A673 (cell line): ENCODE measurements at regions not wholly inside any gene's neighbourhood (a gene's known extent, or its start where the extent isn't known, plus 50 kb on each side); places are given as distances from the start of the nearest gene placed in this dataset.

Experiments used
- BruUV-seq: library from RNA; stranded (reverse); fragments of 400-500 nt; replicated peaks from 2 replicates; lab custom pipeline; 2021; lab: Mats Ljungman, UMichigan
- CTCF ChIA-PET: fragments of 300-600 bp; sonication (Branson Sonifier 250); formaldehyde crosslinking; loops from one replicate; lab custom pipeline; 2022; ENCODE audit warnings: antibody characterized with exemption; lab: Charles Lee
- POLR2A ChIA-PET: fragments of 300-600 bp; sonication (Branson Sonifier 250); formaldehyde crosslinking; loops from one replicate; lab custom pipeline; 2022; ENCODE audit warnings: antibody characterized with exemption; ENCODE audit not compliant: low non-redundant PET; lab: Charles Lee
- DNase-seq: peaks from one replicate; pipeline ENCODE4 v3.0.0-alpha.2; 2015; ENCODE audit warnings: low spot score
- H3K27ac ChIP-seq: fragments of 200-600 bp; sonication (generic); 2 replicates; pipeline ENCODE4 v1.5.1; 2016; ENCODE audit warnings: mixed run types, low read depth, mild to moderate bottlenecking, mixed read lengths, antibody characterized with exemption, low read length; ENCODE audit not compliant: poor library complexity, severe bottlenecking
- H3K27me3 ChIP-seq: fragments of 200-600 bp; sonication (generic); replicated peaks from 2 replicates; pipeline ENCODE4 v1.6.1; 2017; ENCODE audit warnings: mixed run types, low read depth, mild to moderate bottlenecking, mixed read lengths, antibody characterized with exemption, low read length; ENCODE audit not compliant: insufficient read depth, poor library complexity
- H3K36me3 ChIP-seq: fragments of 200-600 bp; sonication (generic); 2 replicates; pipeline ENCODE4 v1.6.1; 2016; ENCODE audit warnings: mixed run types, mild to moderate bottlenecking, mixed read lengths, antibody characterized with exemption, low read length; ENCODE audit not compliant: insufficient read depth, poor library complexity, severe bottlenecking
- H3K4me1 ChIP-seq: fragments of 200-600 bp; sonication (generic); 2 replicates; pipeline ENCODE4 v1.6.1; 2017; ENCODE audit warnings: mixed run types, mild to moderate bottlenecking, mixed read lengths, antibody characterized with exemption, low read length; ENCODE audit not compliant: insufficient read depth, poor library complexity, severe bottlenecking
- H3K4me3 ChIP-seq: fragments of 200-600 bp; sonication (generic); 2 replicates; pipeline ENCODE4 v1.5.1; 2016; ENCODE audit warnings: low read depth, mixed run types, mild to moderate bottlenecking, mixed read lengths, low read length; ENCODE audit not compliant: poor library complexity, severe bottlenecking
- H3K9me3 ChIP-seq: fragments of 200-600 bp; sonication (generic); 2 replicates; pipeline ENCODE4 v1.6.1; 2016; ENCODE audit warnings: mixed run types, low read depth, mild to moderate bottlenecking, mixed read lengths, antibody characterized with exemption, low read length; ENCODE audit not compliant: poor library complexity, severe bottlenecking
- CTCF ChIP-seq: fragments of 300-800, 200-600 bp; sonication (generic); conservative IDR thresholded peaks from 2 replicates; pipeline ENCODE4 v1.5.1; 2017; ENCODE audit warnings: low read depth, mild to moderate bottlenecking, antibody characterized with exemption, low read length, moderate library complexity, mixed read lengths
- EZH2 ChIP-seq: fragments of 200-600 bp; sonication (generic); IDR thresholded peaks from 2 replicates; pipeline ENCODE4 v1.6.1; 2017; ENCODE audit warnings: borderline replicate concordance, low read depth, mild to moderate bottlenecking, mixed read lengths, antibody characterized with exemption, low read length; ENCODE audit not compliant: poor library complexity, severe bottlenecking
- intact Hi-C: fragments of 100-400 bp; cut with micrococcal nuclease; formaldehyde crosslinking; loops from one replicate; pipeline ENCODE4 v1.10.0; 2022; ENCODE audit not compliant: unreplicated experiment

- Histone ChIP-seq H3K4me1 (no peaks in the 10 kb centered on the region), H3K9me3 (no peaks in the 10 kb centered on the region), H3K4me3 (no peak overlapping the region), H3K27me3 (peaks cover 14% of the 10 kb centered on the region), H3K36me3 (no peaks in the 10 kb centered on the region), H3K27ac (no peak overlapping the region)
- BruUV-seq: no TSS peak
- TF ChIP-seq EZH2: no peak
- TF ChIP-seq CTCF: no peak
- DNase-seq: no peak
- ChIA-PET CTCF (no interaction called here), POLR2A (no interaction called here)
- intact Hi-C loops: no loop called here
These were observed 119.3 kb downstream of the ASB9 start for GRCh38 chrX:15150586-15150985.

DNA sequence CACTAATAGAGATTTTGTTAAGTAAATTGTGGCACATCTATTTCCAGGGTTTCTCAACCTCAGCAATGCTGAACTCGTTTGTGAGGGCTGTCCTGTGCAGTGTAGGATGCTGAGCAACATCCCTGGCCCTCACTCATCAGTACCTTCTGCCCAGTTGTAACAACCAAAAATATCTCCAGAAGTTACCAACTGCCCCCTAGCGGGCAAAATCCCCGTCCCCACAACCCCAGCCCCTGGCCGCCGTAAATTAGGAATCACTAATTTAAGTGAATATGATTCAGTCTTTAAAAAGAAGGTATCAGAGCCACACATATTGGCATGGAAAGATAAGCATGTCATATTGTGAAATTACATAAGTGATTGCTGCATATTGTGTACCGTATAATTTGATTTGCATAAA lies 123.4 kb downstream of the ASB9 start:
- Histone ChIP-seq H3K36me3 (no peaks in the 10 kb centered on the region), H3K27ac (no peak overlapping the region), H3K4me3 (no peak overlapping the region), H3K9me3 (no peaks in the 10 kb centered on the region), H3K4me1 (no peaks in the 10 kb centered on the region), H3K27me3 (peaks cover 4% of the 10 kb centered on the region)
- ChIA-PET POLR2A (no interaction called here), CTCF (no interaction called here)
- intact Hi-C loops: loop anchor here (2.0 to 10.0 kb wide), 3 partner anchors 602 to 1108 kb away; no protein-coding TSS in a partner anchor
- peak; percentile 45 for DNase-seq
- BruUV-seq: no TSS peak
- TF ChIP-seq CTCF (peak; percentile 73), EZH2 (no peak)

DNA sequence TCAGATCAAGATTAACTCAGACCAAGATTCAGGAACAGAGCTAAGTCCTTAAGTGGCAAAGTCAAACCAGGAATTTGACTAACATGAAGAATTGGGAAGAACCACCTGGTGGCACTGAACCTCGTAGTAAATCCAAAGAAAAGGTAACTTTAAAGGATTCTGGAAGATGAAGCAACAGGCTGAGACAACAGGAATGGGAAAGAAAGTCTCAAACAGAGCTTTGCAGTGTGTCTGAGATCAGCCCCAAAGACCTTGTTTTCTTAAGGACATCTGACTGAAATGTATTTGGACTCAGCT lies 126.1 kb downstream of the ASB9 start:
- intact Hi-C loops: loop anchor here (10.0 kb wide), 2 partner anchors 599 to 1049 kb away; no protein-coding TSS in a partner anchor
- no peak overlapping the region for H3K27ac ChIP-seq
- peaks cover 4% of the 10 kb centered on the region for H3K27me3 ChIP-seq
- H3K4me3 ChIP-seq: no peak overlapping the region
- no peaks in the 10 kb centered on the region for H3K9me3 ChIP-seq
- TF ChIP-seq CTCF: no peak
- TF ChIP-seq EZH2: no peak
- POLR2A ChIA-PET: no interaction called here
- no peak for DNase-seq
- BruUV-seq: no TSS peak
- H3K4me1 ChIP-seq: no peaks in the 10 kb centered on the region
- H3K36me3 ChIP-seq: no peaks in the 10 kb centered on the region
- CTCF ChIA-PET: no interaction called here
